GM04503 (cell line): ENCODE measurements at regions not wholly inside any gene's neighbourhood (a gene's known extent, or its start where the extent isn't known, plus 50 kb on each side); places are given as distances from the start of the nearest gene placed in this dataset.
"Not testable (repeated sequence)": the region's sequence is repeated elsewhere in the genome, so short reads cannot be mapped to it uniquely, and the experiment has no call there.

ENCODE experiments used
- DNase-seq: peaks from one replicate; pipeline ENCODE4 v3.0.0-alpha.2; 2012; ENCODE audit warnings: low read depth

DNA sequence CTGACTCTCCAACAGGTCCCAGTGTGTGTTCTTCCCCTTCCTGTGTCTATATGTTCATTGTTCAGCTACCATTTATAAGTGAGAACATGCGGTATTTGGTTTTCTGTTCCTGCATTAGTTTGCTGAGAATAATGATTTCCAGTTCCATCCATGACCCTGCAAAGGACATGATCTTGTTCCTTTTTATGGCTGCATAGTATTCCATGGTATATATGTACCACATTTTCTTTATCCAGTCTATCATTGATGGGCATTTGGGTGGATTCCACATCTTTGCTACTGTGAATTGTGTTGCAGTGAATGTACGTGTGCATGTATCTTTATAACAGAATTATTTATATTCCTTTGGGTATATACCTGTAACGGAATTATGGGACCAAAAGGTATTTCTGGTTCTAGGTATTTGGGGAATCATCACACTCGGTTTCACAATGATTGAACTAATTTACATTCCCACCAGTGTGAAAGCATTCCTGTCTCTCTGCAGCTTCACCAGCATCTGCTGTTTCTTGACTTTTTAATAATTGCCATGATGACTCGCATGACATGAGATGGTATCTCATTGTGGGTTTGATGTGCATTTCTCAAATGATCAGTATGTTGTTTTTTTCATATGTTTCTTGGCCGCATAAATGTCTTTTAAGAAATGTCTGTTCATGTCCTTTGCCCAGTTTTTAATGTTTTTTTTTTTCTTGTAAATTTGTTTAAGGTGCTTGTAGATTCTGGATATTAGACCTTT, 60.2 kb downstream of the LSMEM1 start:
- no peak for DNase-seq

- DNase-seq, result no peak
These were observed 66.1 kb downstream of the LSMEM1 start for GRCh38 chr7:112546723-112547513.

DNA sequence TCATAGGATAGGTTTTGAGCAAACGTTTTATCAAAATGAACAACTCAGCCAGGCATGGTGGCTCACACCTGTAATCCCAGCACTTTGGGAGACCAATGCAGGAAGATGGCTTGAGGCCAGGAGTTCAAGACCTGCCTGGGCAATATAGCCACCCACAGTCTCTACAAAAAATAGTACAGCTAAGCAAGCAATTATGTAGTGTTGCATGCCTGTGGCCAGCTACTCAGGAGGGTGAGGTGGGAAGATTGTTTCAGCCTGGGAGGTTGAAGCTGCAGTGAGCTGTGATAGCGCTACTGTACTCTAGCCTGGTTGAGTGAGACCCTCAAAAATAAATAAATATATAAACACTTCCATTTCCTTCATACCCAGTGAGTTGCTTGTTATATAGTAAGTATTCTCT, 67.1 kb downstream of the LSMEM1 start:
- no peak for DNase-seq

GRCh38 chr7:112550468-112551060, 69.8 kb downstream of the LSMEM1 start:
- DNase-seq, result peak; percentile 11

GRCh38 chr7:112551521-112551920, 70.7 kb downstream of the LSMEM1 start:
- DNase-seq, result not testable (repeated sequence)

DNA sequence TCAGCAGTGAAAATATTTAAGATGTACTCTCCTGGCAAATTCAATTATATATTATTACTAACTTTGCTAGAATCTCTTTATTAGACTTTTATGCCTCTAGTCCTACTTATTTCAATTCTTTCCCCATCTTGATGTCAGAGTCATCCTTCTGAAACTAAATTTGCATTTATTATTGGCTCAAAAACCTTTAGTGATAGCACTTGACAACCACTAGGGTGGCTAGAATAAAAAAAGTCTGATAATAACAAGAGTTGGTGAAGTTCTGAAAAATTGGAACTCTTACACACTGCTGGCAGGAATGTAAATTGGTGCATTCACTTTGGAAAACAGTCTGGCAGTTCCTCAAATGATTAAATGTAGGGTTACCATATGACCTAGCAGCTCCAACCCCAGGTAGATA, 73.8 kb downstream of the LSMEM1 start:
- DNase-seq, result no peak

DNA sequence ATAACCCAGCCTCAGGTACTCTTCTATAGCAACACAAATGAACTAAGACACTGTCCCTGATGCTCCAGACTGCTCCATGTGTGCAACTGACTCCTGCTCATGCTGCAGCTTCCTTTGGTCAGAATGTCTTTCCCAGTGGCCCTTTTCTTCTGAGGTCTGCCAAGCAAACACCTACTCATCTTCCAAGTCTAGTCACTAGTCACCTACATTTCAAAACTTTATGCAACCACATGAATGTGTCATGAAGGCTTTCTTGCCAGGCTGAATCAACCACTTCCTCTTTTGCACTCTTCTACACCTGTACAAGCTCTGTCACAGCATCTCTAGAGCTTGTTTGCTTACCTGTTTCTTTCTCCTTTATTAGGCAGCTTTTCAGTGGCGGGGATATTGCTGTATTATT, 75.8 kb downstream of the LSMEM1 start:
- no peak for DNase-seq

DNA sequence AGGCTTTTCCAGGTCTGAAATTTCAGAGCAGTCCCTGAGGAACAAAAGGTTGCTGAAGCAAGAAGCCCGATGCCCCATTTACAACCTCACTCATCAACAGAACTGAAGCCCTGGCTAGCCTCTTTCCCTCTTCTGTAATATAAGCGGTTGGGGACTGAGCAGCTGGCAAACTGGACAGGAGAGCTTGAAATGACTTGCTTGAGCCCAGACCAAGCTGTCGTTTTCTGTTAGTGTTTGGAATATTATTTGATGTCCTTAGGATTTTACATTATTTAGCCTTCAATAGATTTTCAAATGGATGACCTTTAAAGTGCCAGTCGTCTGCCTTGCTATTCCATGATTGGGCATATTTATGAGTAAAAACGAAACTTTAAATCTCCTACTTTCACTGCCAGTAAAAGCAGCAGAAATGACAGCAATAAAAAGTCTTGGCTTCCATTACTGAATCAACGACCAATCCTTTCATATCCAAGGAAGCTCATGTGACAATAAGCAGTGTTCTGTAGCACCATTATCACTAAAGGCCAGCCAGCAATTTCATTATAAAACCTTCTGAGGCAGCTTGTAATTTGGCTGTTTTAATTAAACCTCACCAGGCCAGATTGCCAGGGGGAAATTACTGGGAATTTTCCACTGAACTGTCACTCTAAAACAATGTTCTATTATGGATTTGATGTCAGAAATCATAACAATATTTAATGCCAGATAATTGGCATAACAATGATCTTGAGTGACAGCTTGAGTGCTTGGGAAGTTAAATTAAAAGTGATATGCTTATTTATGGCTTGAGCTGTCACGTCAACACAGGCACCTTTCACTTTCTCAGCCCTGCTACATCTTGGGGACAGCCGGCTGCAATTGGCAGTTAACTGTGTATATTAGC, 85.9 kb downstream of the LSMEM1 start:
- DNase-seq, result no peak

GRCh38 chr7:112567388-112567787, 86.6 kb downstream of the LSMEM1 start:
- DNase-seq, result no peak

GRCh38 chr7:112571852-112572607, 91.2 kb downstream of the LSMEM1 start:
- DNase-seq, result no peak

GRCh38 chr7:112572669-112573301, 92.0 kb downstream of the LSMEM1 start:
- DNase-seq, result no peak

DNA sequence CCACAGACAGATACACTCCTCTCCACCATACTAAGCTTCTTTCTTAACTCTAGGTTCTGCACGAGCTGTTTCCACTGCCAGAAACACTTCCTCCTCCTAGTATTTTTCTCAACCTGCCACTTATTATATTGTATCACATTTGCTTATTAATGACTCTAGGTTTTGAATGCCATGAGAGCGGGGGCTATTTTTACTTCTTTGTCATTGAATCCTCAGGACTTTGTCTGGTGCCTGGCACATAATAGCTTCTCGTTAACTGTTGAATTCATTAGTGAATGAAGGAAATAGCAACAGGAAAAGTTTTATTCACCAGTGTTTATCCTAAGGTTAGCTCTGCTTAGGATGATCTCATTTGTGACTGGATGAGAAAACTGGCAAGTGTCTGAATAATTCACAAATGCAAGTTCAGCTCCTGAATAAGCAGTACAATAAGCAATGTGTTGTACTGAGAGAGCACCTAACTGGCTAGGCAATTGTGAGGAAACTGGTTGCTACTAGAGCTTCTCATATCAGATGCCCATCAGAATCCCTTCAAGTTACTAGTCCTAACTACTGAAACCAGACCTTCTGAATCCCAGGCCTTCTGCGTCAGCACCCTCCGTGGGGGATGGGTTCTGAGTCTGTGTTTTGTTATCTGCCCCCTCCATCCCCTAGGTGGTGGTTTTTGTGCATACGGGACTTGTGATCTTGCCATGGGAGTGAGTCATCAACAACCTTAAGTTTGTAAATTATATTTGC, 92.7 kb downstream of the LSMEM1 start:
- no peak for DNase-seq

DNA sequence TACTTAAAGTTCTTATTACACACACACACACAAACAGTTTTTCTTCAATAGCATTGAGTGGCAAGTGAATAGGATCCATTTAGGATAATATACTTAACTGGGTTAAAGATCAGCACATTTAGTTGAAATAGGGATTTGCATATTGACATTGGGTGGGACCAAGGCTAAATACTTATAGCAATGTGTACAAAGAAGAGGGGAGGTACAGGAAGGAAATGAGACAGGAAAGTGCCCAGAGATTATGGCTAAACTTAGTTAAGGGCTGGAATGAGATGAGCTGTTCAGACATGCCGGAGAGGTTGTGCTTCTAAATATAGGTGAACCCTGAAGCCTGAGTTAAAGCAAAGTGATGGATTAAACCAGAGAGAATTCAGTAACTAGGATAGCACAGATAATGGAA, 95.1 kb downstream of the LSMEM1 start:
- DNase-seq, result no peak

DNA sequence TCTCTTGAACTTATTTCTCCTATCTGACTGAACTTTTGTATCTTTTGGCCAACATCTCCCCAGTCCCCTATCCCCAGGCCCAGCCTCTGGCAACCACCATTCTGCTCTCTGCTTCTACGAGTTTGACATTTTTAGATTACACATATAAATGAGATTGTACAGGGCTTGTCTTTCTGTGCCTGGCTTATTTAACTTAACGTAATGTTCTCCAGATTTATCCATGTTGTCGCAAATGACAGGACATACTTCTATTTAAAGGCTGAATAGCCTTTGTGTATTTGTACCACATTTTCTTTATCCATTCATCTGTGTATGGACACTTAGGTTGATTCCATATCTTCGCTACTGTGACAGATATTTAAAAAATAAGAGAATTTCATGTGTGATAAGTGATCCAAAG, 98.6 kb downstream of the LSMEM1 start:
- DNase-seq, result no peak

DNA sequence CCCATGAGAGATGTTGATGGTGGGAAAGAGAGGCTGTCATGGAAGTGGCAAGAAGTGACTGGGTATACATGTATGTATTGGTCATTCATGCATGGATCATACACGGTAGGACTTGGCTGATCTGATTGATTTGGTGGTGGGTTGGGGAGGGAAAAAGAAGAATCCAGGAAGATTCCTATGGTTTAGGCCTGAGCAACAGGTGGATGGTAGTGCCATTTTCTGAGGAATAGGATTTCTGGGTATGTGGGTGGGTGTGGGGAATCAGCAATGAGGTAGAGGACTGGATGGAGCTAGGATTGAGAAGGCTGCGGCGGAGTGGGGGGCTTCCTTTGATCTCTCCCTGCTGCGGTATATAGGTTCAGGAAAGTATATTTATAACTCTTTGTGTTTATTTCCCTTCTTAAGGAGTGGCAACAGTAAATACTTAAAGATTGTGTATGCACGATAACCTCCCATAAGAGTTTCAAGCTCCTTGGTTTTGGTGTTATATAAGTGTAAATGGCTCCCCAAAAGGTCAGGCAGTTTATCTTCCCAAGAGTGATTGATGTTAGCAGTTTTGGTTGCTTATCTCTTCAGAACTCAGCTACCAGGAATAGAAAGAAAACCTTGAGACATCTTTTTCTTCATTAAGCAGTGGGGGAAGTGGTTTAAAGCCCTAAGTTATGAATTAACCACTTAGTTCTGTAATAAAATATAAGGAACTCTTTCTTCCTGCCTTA, 100.1 kb downstream of the LSMEM1 start:
- no peak for DNase-seq

DNA sequence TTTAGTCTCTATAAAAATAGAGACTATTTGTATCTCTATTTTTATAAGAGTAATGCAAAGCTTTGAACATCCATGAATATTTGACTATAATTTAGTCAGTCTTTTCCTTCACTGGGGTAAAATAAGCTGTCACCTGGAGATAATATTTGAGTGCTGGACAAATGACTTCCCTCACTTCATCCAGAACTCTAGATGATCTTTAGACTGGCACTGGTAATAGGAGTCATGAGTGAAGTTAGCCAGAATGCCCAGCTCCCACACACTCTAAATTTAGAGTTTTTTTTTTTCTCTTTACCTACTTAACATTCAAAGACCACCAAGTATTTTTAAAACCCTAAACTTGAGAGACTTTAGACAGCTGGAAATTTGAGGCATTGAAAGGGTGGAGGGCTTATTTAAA, 100.7 kb downstream of the LSMEM1 start:
- DNase-seq, result no peak

DNA sequence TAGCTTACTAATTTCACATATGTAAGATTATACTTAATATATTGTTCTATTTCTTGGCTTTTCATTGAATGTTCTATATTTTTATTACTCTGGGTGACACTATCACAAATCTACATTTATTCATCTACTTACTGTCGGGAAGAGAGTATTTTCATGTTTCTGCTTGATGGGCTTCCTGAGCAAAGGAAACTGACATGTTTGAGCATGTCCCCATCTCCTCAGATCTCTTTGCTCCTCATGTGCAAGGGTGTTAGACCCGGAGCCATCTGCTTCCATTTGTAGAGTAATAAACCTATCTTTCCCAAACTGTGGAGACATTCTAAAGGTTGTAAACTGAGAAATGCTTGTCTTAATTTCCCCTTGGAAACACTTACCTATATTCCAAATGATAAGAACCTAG, 103.5 kb downstream of the LSMEM1 start:
- no peak for DNase-seq

DNA sequence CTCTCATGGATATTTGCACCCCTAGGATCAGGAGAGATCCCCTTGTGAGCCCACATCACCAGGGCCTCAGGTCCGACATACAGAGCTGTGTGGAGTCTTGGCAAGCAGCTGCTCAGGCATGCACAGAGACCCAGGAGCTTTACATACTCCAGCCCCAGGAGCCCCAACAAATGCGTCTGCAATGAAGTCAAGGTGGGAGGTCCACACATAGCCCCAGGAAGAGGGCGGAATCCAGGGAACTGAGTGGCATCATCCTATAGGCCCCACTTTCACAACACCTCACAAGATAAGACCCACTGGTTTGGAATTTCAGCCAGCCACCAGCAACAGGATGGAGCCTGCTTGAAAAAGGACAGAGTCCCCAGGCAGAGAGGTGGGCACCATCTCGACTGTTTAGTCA, 106.7 kb downstream of the LSMEM1 start:
- DNase-seq, result no peak

- DNase-seq, result not testable (repeated sequence)
These were observed 111.9 kb downstream of the LSMEM1 start for GRCh38 chr7:112592565-112593263.
